ENCODE measurements at regions not wholly inside any gene's neighbourhood (a gene's known extent, or its start where the extent isn't known, plus 50 kb on each side); places are given as distances from the start of the nearest gene placed in this dataset.

- TF ChIP-seq YY1 (IDR thresholded peaks at IDR 0.05; ENCODE audit: insufficient read depth, insufficient read length) (no peak), ZNF274 (IDR thresholded peaks at IDR 0.05; ENCODE audit: low read depth, low read length) (no peak)
Observed at GRCh38 chr3:124325248-124325647, 333.3 kb upstream of the ROPN1 start.
